ENCODE measurements at regions not wholly inside any gene's neighbourhood (a gene's known extent, or its start where the extent isn't known, plus 50 kb on each side); places are given as distances from the start of the nearest gene placed in this dataset.
A peak's percentile ranks its signal among the peaks of the same experiment; 100 is the strongest.

GRCh38 chr18:39685303-39685902 is 2119.8 kb upstream of the CELF4 start:
- no peak for DNase-seq (ENCODE audit: low read depth)
- TF ChIP-seq CTCF (IDR thresholded peaks at IDR 0.05; ENCODE audit: insufficient read depth, low read length, poor library complexity, severe bottlenecking), result no peak
- no peaks in the 10 kb centered on the region for H3K36me3 ChIP-seq (ENCODE audit: control insufficient read depth, insufficient read depth, low read length)
- H3K27me3 ChIP-seq (ENCODE audit: control insufficient read depth, insufficient read depth, low read length), result no peaks in the 10 kb centered on the region
- H3K4me3 ChIP-seq (ENCODE audit: low read depth, low read length), result no peak overlapping the region

GRCh38 chr18:39681061-39681460 is 2115.5 kb upstream of the CELF4 start:
- Histone ChIP-seq H3K36me3 (ENCODE audit: control insufficient read depth, insufficient read depth, low read length) (no peaks in the 10 kb centered on the region), H3K4me3 (ENCODE audit: low read depth, low read length) (no peak overlapping the region), H3K27me3 (ENCODE audit: control insufficient read depth, insufficient read depth, low read length) (no peaks in the 10 kb centered on the region)
- TF ChIP-seq CTCF (IDR thresholded peaks at IDR 0.05; ENCODE audit: insufficient read depth, low read length, poor library complexity, severe bottlenecking), result no peak
- no peak for DNase-seq (ENCODE audit: low read depth)

- H3K4me3 ChIP-seq (ENCODE audit: low read depth, low read length), result no peak overlapping the region
- no peak for DNase-seq (ENCODE audit: low read depth)
- H3K36me3 ChIP-seq (ENCODE audit: control insufficient read depth, insufficient read depth, low read length), result no peaks in the 10 kb centered on the region
- no peak for TF ChIP-seq CTCF (IDR thresholded peaks at IDR 0.05; ENCODE audit: insufficient read depth, low read length, poor library complexity, severe bottlenecking)
- no peaks in the 10 kb centered on the region for H3K27me3 ChIP-seq (ENCODE audit: control insufficient read depth, insufficient read depth, low read length)
Observed at GRCh38 chr18:39675906-39676305, 2110.3 kb upstream of the CELF4 start.

- Histone ChIP-seq H3K27me3 (ENCODE audit: control insufficient read depth, insufficient read depth, low read length) (no peaks in the 10 kb centered on the region), H3K4me3 (ENCODE audit: low read depth, low read length) (no peak overlapping the region), H3K36me3 (ENCODE audit: control insufficient read depth, insufficient read depth, low read length) (no peaks in the 10 kb centered on the region)
- no peak for TF ChIP-seq CTCF (IDR thresholded peaks at IDR 0.05; ENCODE audit: insufficient read depth, low read length, poor library complexity, severe bottlenecking)
- DNase-seq (ENCODE audit: low read depth), result peak; percentile 16
Observed at GRCh38 chr18:39675368-39675767, 2109.8 kb upstream of the CELF4 start.

- no peak for DNase-seq (ENCODE audit: low read depth)
- TF ChIP-seq CTCF (IDR thresholded peaks at IDR 0.05; ENCODE audit: insufficient read depth, low read length, poor library complexity, severe bottlenecking), result no peak
- no peaks in the 10 kb centered on the region for H3K27me3 ChIP-seq (ENCODE audit: control insufficient read depth, insufficient read depth, low read length)
- no peak overlapping the region for H3K4me3 ChIP-seq (ENCODE audit: low read depth, low read length)
- H3K36me3 ChIP-seq (ENCODE audit: control insufficient read depth, insufficient read depth, low read length), result no peaks in the 10 kb centered on the region
Observed at GRCh38 chr18:39672171-39672570, 2106.6 kb upstream of the CELF4 start.

- Histone ChIP-seq H3K36me3 (ENCODE audit: control insufficient read depth, insufficient read depth, low read length) (no peaks in the 10 kb centered on the region), H3K27me3 (ENCODE audit: control insufficient read depth, insufficient read depth, low read length) (no peaks in the 10 kb centered on the region), H3K4me3 (ENCODE audit: low read depth, low read length) (no peak overlapping the region)
- no peak for DNase-seq (ENCODE audit: low read depth)
- TF ChIP-seq CTCF (IDR thresholded peaks at IDR 0.05; ENCODE audit: insufficient read depth, low read length, poor library complexity, severe bottlenecking), result no peak
Observed at GRCh38 chr18:39667905-39668304, 2102.3 kb upstream of the CELF4 start.

Measured in kidney epithelial cell (primary cell).